H9 (cell line): ENCODE measurements at regions not wholly inside any gene's neighbourhood (a gene's known extent, or its start where the extent isn't known, plus 50 kb on each side); places are given as distances from the start of the nearest gene placed in this dataset.

Experiments used
- DNase-seq: peaks from one replicate; pipeline ENCODE4 v3.0.0-alpha.2; 2017
- H2AFZ ChIP-seq: one replicate; pipeline ENCODE4 v1.6.1; 2013; ENCODE audit warnings: mild to moderate bottlenecking, low read length, control low read depth, moderate library complexity
- H2AK5ac ChIP-seq: 2 replicates; pipeline ENCODE4 v1.6.1; 2013; ENCODE audit warnings: low read length, control low read depth, mixed read lengths; ENCODE audit not compliant: insufficient read length
- H2BK120ac ChIP-seq: one replicate; pipeline ENCODE4 v1.6.1; 2013; ENCODE audit warnings: low read depth, mild to moderate bottlenecking, low read length, control low read depth, inconsistent platforms; ENCODE audit not compliant: poor library complexity, severe bottlenecking
- H2BK12ac ChIP-seq: 2 replicates; pipeline ENCODE4 v1.6.1; 2013; ENCODE audit warnings: low read length, control low read depth, mixed read lengths, low read depth; ENCODE audit not compliant: insufficient read length
- H2BK15ac ChIP-seq: 2 replicates; pipeline ENCODE4 v1.6.1; 2013; ENCODE audit warnings: low read depth, low read length, control low read depth
- H2BK20ac ChIP-seq: one replicate; pipeline ENCODE4 v1.6.1; 2013; ENCODE audit warnings: low read depth, mild to moderate bottlenecking, low read length, control low read depth, inconsistent platforms; ENCODE audit not compliant: poor library complexity, severe bottlenecking
- H2BK5ac ChIP-seq: 2 replicates; pipeline ENCODE4 v1.6.1; 2013; ENCODE audit warnings: low read length, control low read depth, mixed read lengths; ENCODE audit not compliant: insufficient read length
- H3K14ac ChIP-seq: 2 replicates; pipeline ENCODE4 v1.6.1; 2013; ENCODE audit warnings: low read length, control low read depth; ENCODE audit not compliant: insufficient read depth
- H3K18ac ChIP-seq: 2 replicates; pipeline ENCODE4 v1.6.1; 2013; ENCODE audit warnings: low read depth, mild to moderate bottlenecking, mixed read lengths, low read length, control low read depth; ENCODE audit not compliant: insufficient read length
- H3K23ac ChIP-seq: 2 replicates; pipeline ENCODE4 v1.6.1; 2013; ENCODE audit warnings: low read length, control low read depth, mixed read lengths, low read depth; ENCODE audit not compliant: insufficient read length
- H3K23me2 ChIP-seq: 2 replicates; pipeline ENCODE4 v1.6.1; 2013; ENCODE audit warnings: low read depth, mild to moderate bottlenecking, mixed read lengths, low read length, control low read depth; ENCODE audit not compliant: insufficient read length, poor library complexity, severe bottlenecking
- H3K27ac ChIP-seq: 2 replicates; pipeline ENCODE4 v1.5.1; 2013; ENCODE audit warnings: low read length, control low read depth, mixed read lengths, low read depth; ENCODE audit not compliant: insufficient read length
- H3K27me3 ChIP-seq: 2 replicates; pipeline ENCODE4 v1.6.1; 2013; ENCODE audit warnings: low read length, control low read depth, inconsistent platforms; ENCODE audit not compliant: insufficient read depth
- H3K4ac ChIP-seq: 2 replicates; pipeline ENCODE4 v1.6.1; 2013; ENCODE audit warnings: low read depth, mild to moderate bottlenecking, control low read depth, inconsistent platforms, low read length, moderate library complexity
- H3K4me1 ChIP-seq: 2 replicates; pipeline ENCODE4 v1.6.1; 2013; ENCODE audit warnings: low read length, control low read depth, inconsistent platforms; ENCODE audit not compliant: insufficient read depth
- H3K4me2 ChIP-seq: 2 replicates; pipeline ENCODE4 v1.6.1; 2013; ENCODE audit warnings: low read length, control low read depth, mixed read lengths; ENCODE audit not compliant: insufficient read length, insufficient read depth
- H3K56ac ChIP-seq: 2 replicates; pipeline ENCODE4 v1.6.1; 2013; ENCODE audit warnings: low read depth, mild to moderate bottlenecking, mixed read lengths, low read length, control low read depth; ENCODE audit not compliant: insufficient read length
- H3K79me1 ChIP-seq: 2 replicates; pipeline ENCODE4 v1.6.1; 2013; ENCODE audit warnings: low read depth, mild to moderate bottlenecking, moderate library complexity, low read length, control low read depth, inconsistent platforms; ENCODE audit not compliant: insufficient read depth, poor library complexity, severe bottlenecking
- H3K79me2 ChIP-seq: 2 replicates; pipeline ENCODE4 v1.6.1; 2013; ENCODE audit warnings: low read length, control low read depth, inconsistent platforms; ENCODE audit not compliant: insufficient read depth
- H3K9ac ChIP-seq: 2 replicates; pipeline ENCODE4 v1.6.1; 2013; ENCODE audit warnings: low read length, control low read depth, mixed read lengths; ENCODE audit not compliant: insufficient read length; ENCODE audit errors: extremely low read depth
- H3K9me3 ChIP-seq: one replicate; pipeline ENCODE4 v1.6.1; 2013; ENCODE audit warnings: low read depth, low read length, inconsistent platforms; ENCODE audit not compliant: control insufficient read depth
- H3T11ph ChIP-seq: one replicate; pipeline ENCODE4 v1.6.1; 2013; ENCODE audit warnings: mild to moderate bottlenecking, low read length, control low read depth, inconsistent platforms
- H4K20me1 ChIP-seq: one replicate; pipeline ENCODE4 v1.6.1; 2013; ENCODE audit not compliant: control insufficient read depth, insufficient read length, insufficient read depth
- H4K5ac ChIP-seq: 2 replicates; pipeline ENCODE4 v1.6.1; 2013; ENCODE audit warnings: low read depth, mild to moderate bottlenecking, mixed read lengths, low read length, control low read depth; ENCODE audit not compliant: insufficient read length
- H4K8ac ChIP-seq: replicated peaks from 2 replicates; pipeline ENCODE4 v1.6.1; 2013; ENCODE audit warnings: low read length, control low read depth, mixed read lengths, low read depth; ENCODE audit not compliant: insufficient read length
- H4K91ac ChIP-seq: 2 replicates; pipeline ENCODE4 v1.6.1; 2013; ENCODE audit warnings: low read depth, mild to moderate bottlenecking, moderate library complexity, mixed read lengths, low read length, control low read depth; ENCODE audit not compliant: insufficient read length
- H3K27ac Mint-ChIP-seq, 3 experiments: 2 replicates in 2 of 3; 3 replicates in 1 of 3; pipeline ENCODE4 v1.8.0; 2020 to 2021; ENCODE audit warnings: mixed read lengths in 3 of 3, mild to moderate bottlenecking in 1 of 3, moderate library complexity in 1 of 3
- H3K27me3 Mint-ChIP-seq: 2 replicates; pipeline ENCODE4 v1.8.0; 2021; ENCODE audit warnings: low read depth, mild to moderate bottlenecking, moderate library complexity, mixed read lengths
- H3K36me3 Mint-ChIP-seq, 3 experiments: 2 replicates in 2 of 3; 3 replicates in 1 of 3; pipeline ENCODE4 v1.8.0; 2020 to 2021; ENCODE audit warnings: low read depth in 3 of 3, mixed read lengths in 3 of 3; ENCODE audit not compliant: insufficient read depth in 1 of 3
- H3K4me1 Mint-ChIP-seq, 2 experiments: 2 replicates each; pipeline ENCODE4 v1.8.0; 2020; ENCODE audit warnings: mixed read lengths in 2 of 2
- H3K4me3 Mint-ChIP-seq, 2 experiments: 2 replicates in 1 of 2; 3 replicates in 1 of 2; pipeline ENCODE4 v1.8.0; 2020 to 2021; ENCODE audit warnings: mild to moderate bottlenecking in 2 of 2, mixed read lengths in 2 of 2, moderate library complexity in 1 of 2
- H3K9me3 Mint-ChIP-seq, 2 experiments: 2 replicates in 1 of 2; 3 replicates in 1 of 2; pipeline ENCODE4 v1.8.0; 2020; ENCODE audit warnings: mild to moderate bottlenecking in 2 of 2, mixed read lengths in 2 of 2, moderate library complexity in 1 of 2
- CTCF ChIP-seq: fragments of 200-600 bp; sonication (generic); conservative IDR thresholded peaks from 3 replicates; pipeline ENCODE4 v1.8.0; 2021; ENCODE audit warnings: antibody characterized with exemption, mild to moderate bottlenecking
- WGBS: extraction: QIAGEN DNeasy Blood & Tissue Kit; methylation state at CpG from one replicate; pipeline ENCODE4 v1.1.7; 2013; ENCODE audit warnings: missing lambda C conversion rate, low lambda C conversion rate, mixed read lengths; ENCODE audit not compliant: insufficient read length; ENCODE audit errors: extremely low coverage; 5-methylcytosine and 5-hydroxymethylcytosine counted together

DNA sequence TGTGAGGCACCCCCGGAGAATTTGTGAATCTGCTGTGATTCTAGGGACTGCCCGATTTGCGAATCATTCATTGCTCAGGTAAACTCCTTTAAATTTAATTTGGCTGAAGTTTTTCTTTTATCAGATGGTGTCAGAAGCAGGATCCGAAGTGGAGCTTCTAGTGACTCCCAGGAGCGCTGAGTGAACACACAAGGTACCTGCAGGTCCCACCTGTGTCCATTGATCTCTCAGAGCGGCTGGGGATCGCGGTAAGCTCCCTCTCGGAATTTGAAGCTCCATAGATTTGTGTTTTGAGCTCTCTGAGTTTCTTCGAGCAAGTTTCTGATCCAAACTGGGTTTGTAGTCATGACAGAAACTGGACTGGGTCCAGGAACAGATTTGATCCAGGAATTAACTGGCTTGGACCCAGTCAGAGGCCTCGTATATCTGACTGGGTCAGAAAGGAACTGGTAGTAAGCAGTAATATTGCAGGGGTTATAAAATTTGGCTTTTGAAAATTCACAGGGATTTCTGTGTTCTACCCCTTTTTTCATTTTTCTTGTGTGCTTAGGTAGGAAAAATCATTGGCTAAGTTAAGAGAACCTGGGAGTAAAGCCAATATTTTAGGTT is 56.2 kb upstream of the EDEM3 start:
- Histone ChIP-seq H2BK15ac (no peak overlapping the region), H3K4me1 (no peaks in the 10 kb centered on the region), H3K9me3 (peaks cover 5% of the 10 kb centered on the region), H3K79me2 (no peaks in the 10 kb centered on the region), H3K14ac (no peak overlapping the region), H3K9ac (no peak overlapping the region), H3K27me3 (no peaks in the 10 kb centered on the region), H2BK20ac (no peak overlapping the region), H4K5ac (no peak overlapping the region), H3K56ac (no peak overlapping the region), H3K4me2 (no peak overlapping the region), H2BK120ac (no peak overlapping the region), H2BK12ac (no peak overlapping the region), H3K79me1 (no peaks in the 10 kb centered on the region), H2AK5ac (no peak overlapping the region), H2BK5ac (no peak overlapping the region), H4K8ac (no peak overlapping the region), H3T11ph (no peak overlapping the region), H3K27ac (no peak overlapping the region), H4K91ac (no peak overlapping the region), H2AFZ (no peak overlapping the region), H3K18ac (no peak overlapping the region), H4K20me1 (no peaks in the 10 kb centered on the region), H3K23ac (no peak overlapping the region), H3K4ac (no peak overlapping the region), H3K23me2 (no peaks in the 10 kb centered on the region)
- H3K27me3 Mint-ChIP-seq = no peaks in the 10 kb centered on the region
- DNase-seq = no peak
- TF ChIP-seq CTCF = no peak
- peaks cover 30% of the 10 kb centered on the region in 2 experiments for H3K9me3 Mint-ChIP-seq
- no peaks in the 10 kb centered on the region; a peak in 1 of 4 replicates for H3K4me1 Mint-ChIP-seq
- no peak overlapping the region; a peak in 1 of 7 replicates for H3K27ac Mint-ChIP-seq
- WGBS = no CpG with 5 or more reads among the region's 11 CpGs
- H3K4me3 Mint-ChIP-seq = no peak overlapping the region
- peaks cover 25 to 35% (median 30%) of the 10 kb centered on the region in 3 experiments for H3K36me3 Mint-ChIP-seq
